Esophagus squamous epithelium (tissue), 4 donors: ENCODE measurements at regions not wholly inside any gene's neighbourhood (a gene's known extent, or its start where the extent isn't known, plus 50 kb on each side); places are given as distances from the start of the nearest gene placed in this dataset.

Experiments used
- POLR2A ChIP-seq, 4 donors: fragments of 450-650 bp; IDR thresholded peaks; one replicate each; pipeline ENCODE4 v1.6.1; 2017; ENCODE audit warnings: antibody characterized with exemption in 4 of 4, mild to moderate bottlenecking in 4 of 4, moderate library complexity in 3 of 4
- TF ChIP-seq, protein P1 (sequence below), 6 experiments: fragments of 450-650 bp in 4 of 6; fragments of 200-600 bp in 2 of 6; sonication (generic) in 2 of 6; IDR thresholded peaks; one replicate each; pipeline ENCODE4 v1.5.1; 2016 to 2019; ENCODE audit warnings: antibody characterized with exemption in 6 of 6, mild to moderate bottlenecking in 4 of 6, moderate library complexity in 4 of 6

DNA sequence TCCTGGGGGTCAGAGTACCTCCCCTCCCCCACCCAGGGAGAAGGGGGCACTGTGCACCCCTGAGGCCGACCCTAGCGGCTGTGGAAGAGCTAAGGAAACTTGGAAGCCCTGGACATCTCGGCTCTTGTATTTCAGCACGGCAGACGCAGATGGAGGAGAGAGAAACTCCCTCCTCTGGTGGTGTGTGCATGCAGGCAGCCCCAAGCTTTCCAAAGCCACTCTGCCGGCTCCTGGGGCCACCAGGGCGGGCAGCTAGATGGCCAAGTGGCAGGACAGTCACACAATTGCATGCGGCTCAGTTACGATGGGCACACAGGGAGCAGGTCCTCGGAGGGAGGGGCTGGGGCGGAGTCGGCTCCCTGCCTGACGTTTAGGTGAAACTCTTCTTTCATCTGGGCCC, 195.5 kb downstream of the RBFOX3 start:
- no peak for TF ChIP-seq POLR2A (IDR thresholded peaks at IDR 0.05)
- TF ChIP-seq, protein P1, sequence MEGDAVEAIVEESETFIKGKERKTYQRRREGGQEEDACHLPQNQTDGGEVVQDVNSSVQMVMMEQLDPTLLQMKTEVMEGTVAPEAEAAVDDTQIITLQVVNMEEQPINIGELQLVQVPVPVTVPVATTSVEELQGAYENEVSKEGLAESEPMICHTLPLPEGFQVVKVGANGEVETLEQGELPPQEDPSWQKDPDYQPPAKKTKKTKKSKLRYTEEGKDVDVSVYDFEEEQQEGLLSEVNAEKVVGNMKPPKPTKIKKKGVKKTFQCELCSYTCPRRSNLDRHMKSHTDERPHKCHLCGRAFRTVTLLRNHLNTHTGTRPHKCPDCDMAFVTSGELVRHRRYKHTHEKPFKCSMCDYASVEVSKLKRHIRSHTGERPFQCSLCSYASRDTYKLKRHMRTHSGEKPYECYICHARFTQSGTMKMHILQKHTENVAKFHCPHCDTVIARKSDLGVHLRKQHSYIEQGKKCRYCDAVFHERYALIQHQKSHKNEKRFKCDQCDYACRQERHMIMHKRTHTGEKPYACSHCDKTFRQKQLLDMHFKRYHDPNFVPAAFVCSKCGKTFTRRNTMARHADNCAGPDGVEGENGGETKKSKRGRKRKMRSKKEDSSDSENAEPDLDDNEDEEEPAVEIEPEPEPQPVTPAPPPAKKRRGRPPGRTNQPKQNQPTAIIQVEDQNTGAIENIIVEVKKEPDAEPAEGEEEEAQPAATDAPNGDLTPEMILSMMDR (IDR thresholded peaks at IDR 0.05), result no peak
